ENCODE measurements at regions not wholly inside any gene's neighbourhood (a gene's known extent, or its start where the extent isn't known, plus 50 kb on each side); places are given as distances from the start of the nearest gene placed in this dataset.

- H3K4me1 ChIP-seq (ENCODE audit: insufficient read depth, low read length) = no peaks in the 10 kb centered on the region
- H3K27me3 ChIP-seq (ENCODE audit: insufficient read depth, low read length, poor library complexity) = peaks cover 4% of the 10 kb centered on the region
- H3K36me3 ChIP-seq (ENCODE audit: insufficient read depth, low read length) = no peaks in the 10 kb centered on the region
- TF ChIP-seq CTCF (IDR thresholded peaks at IDR 0.05; ENCODE audit: borderline replicate concordance, extremely low read depth, low read length, poor library complexity, severe bottlenecking) (no peak), EZH2 (IDR thresholded peaks at IDR 0.05; ENCODE audit: borderline replicate concordance, low read depth, low read length, severe bottlenecking) (no peak)
- no peak overlapping the region for H2AFZ ChIP-seq (ENCODE audit: low read depth, low read length)
- no peak overlapping the region for H3K27ac ChIP-seq (ENCODE audit: low read length)
- no peak for ATAC-seq (ENCODE audit: insufficient read depth, low read depth)
- H3K9ac ChIP-seq (ENCODE audit: low read depth, low read length) = no peak overlapping the region
- no peaks in the 10 kb centered on the region for H4K20me1 ChIP-seq (ENCODE audit: insufficient read depth, low read length)
- H3K9me3 ChIP-seq (ENCODE audit: insufficient read depth, low read length, severe bottlenecking) = no peaks in the 10 kb centered on the region
- no peak overlapping the region for H3K4me3 ChIP-seq (ENCODE audit: low read depth in 1 of 2, low read length in 2 of 2)
- H3K79me2 ChIP-seq (ENCODE audit: insufficient read depth, low read length) = no peaks in the 10 kb centered on the region
- DNase-seq = no peak
- H3K4me2 ChIP-seq (ENCODE audit: insufficient read depth, low read length) = no peak overlapping the region
Observed at GRCh38 chr2:6676241-6676640, 189.5 kb downstream of the CMPK2 start.

- TF ChIP-seq EZH2 (IDR thresholded peaks at IDR 0.05; ENCODE audit: borderline replicate concordance, low read depth, low read length, severe bottlenecking) = no peak
- Histone ChIP-seq H3K4me1 (ENCODE audit: insufficient read depth, low read length) (no peaks in the 10 kb centered on the region), H2AFZ (ENCODE audit: low read depth, low read length) (no peak overlapping the region), H3K79me2 (ENCODE audit: insufficient read depth, low read length) (no peaks in the 10 kb centered on the region), H3K27ac (ENCODE audit: low read length) (no peak overlapping the region), H3K9me3 (ENCODE audit: insufficient read depth, low read length, severe bottlenecking) (no peaks in the 10 kb centered on the region), H3K4me2 (ENCODE audit: insufficient read depth, low read length) (no peak overlapping the region), H4K20me1 (ENCODE audit: insufficient read depth, low read length) (no peaks in the 10 kb centered on the region), H3K4me3 (ENCODE audit: low read depth in 1 of 2, low read length in 2 of 2) (no peak overlapping the region), H3K27me3 (ENCODE audit: insufficient read depth, low read length, poor library complexity) (peaks cover 4% of the 10 kb centered on the region), H3K9ac (ENCODE audit: low read depth, low read length) (no peak overlapping the region), H3K36me3 (ENCODE audit: insufficient read depth, low read length) (no peaks in the 10 kb centered on the region)
- DNase-seq = no peak
- ATAC-seq (ENCODE audit: insufficient read depth, low read depth) = no peak
Observed at GRCh38 chr2:6676776-6677175, 188.9 kb downstream of the CMPK2 start.

GRCh38 chr2:6679471-6679870 lies 186.2 kb downstream of the CMPK2 start:
- H3K4me2 ChIP-seq (ENCODE audit: insufficient read depth, low read length) = no peak overlapping the region
- TF ChIP-seq EZH2 (IDR thresholded peaks at IDR 0.05; ENCODE audit: borderline replicate concordance, low read depth, low read length, severe bottlenecking) = no peak
- no peak for TF ChIP-seq CTCF (IDR thresholded peaks at IDR 0.05; ENCODE audit: borderline replicate concordance, extremely low read depth, low read length, poor library complexity, severe bottlenecking)
- H3K9ac ChIP-seq (ENCODE audit: low read depth, low read length) = no peak overlapping the region
- no peaks in the 10 kb centered on the region for H3K79me2 ChIP-seq (ENCODE audit: insufficient read depth, low read length)
- H3K9me3 ChIP-seq (ENCODE audit: insufficient read depth, low read length, severe bottlenecking) = no peaks in the 10 kb centered on the region
- H3K27me3 ChIP-seq (ENCODE audit: insufficient read depth, low read length, poor library complexity) = peaks cover 4% of the 10 kb centered on the region
- H2AFZ ChIP-seq (ENCODE audit: low read depth, low read length) = no peak overlapping the region
- H3K4me3 ChIP-seq (ENCODE audit: low read depth in 1 of 2, low read length in 2 of 2) = no peak overlapping the region
- no peak overlapping the region for H3K27ac ChIP-seq (ENCODE audit: low read length)
- DNase-seq (no peak), ATAC-seq (ENCODE audit: insufficient read depth, low read depth) (no peak)
- no peaks in the 10 kb centered on the region for H3K4me1 ChIP-seq (ENCODE audit: insufficient read depth, low read length)
- no peaks in the 10 kb centered on the region for H3K36me3 ChIP-seq (ENCODE audit: insufficient read depth, low read length)
- H4K20me1 ChIP-seq (ENCODE audit: insufficient read depth, low read length) = no peaks in the 10 kb centered on the region

GRCh38 chr2:6683516-6683915 lies 182.2 kb downstream of the CMPK2 start:
- H3K9me3 ChIP-seq (ENCODE audit: insufficient read depth, low read length, severe bottlenecking) = no peaks in the 10 kb centered on the region
- peaks cover 4% of the 10 kb centered on the region for H3K27me3 ChIP-seq (ENCODE audit: insufficient read depth, low read length, poor library complexity)
- TF ChIP-seq CTCF (IDR thresholded peaks at IDR 0.05; ENCODE audit: borderline replicate concordance, extremely low read depth, low read length, poor library complexity, severe bottlenecking) (no peak), EZH2 (IDR thresholded peaks at IDR 0.05; ENCODE audit: borderline replicate concordance, low read depth, low read length, severe bottlenecking) (no peak)
- H3K36me3 ChIP-seq (ENCODE audit: insufficient read depth, low read length) = no peaks in the 10 kb centered on the region
- H4K20me1 ChIP-seq (ENCODE audit: insufficient read depth, low read length) = no peaks in the 10 kb centered on the region
- H3K4me2 ChIP-seq (ENCODE audit: insufficient read depth, low read length) = no peak overlapping the region
- H2AFZ ChIP-seq (ENCODE audit: low read depth, low read length) = no peak overlapping the region
- no peaks in the 10 kb centered on the region for H3K79me2 ChIP-seq (ENCODE audit: insufficient read depth, low read length)
- no peak overlapping the region for H3K27ac ChIP-seq (ENCODE audit: low read length)
- no peak for DNase-seq
- H3K9ac ChIP-seq (ENCODE audit: low read depth, low read length) = no peak overlapping the region
- H3K4me3 ChIP-seq (ENCODE audit: low read depth in 1 of 2, low read length in 2 of 2) = no peak overlapping the region
- no peaks in the 10 kb centered on the region for H3K4me1 ChIP-seq (ENCODE audit: insufficient read depth, low read length)
- no peak for ATAC-seq (ENCODE audit: insufficient read depth, low read depth)
